ENCODE measurements at regions not wholly inside any gene's neighbourhood (a gene's known extent, or its start where the extent isn't known, plus 50 kb on each side); places are given as distances from the start of the nearest gene placed in this dataset.
A peak's percentile ranks its signal among the peaks of the same experiment; 100 is the strongest.

- DNase-seq (ENCODE audit: low spot score) = no peak
These were observed 520.2 kb downstream of the BRD1 start for GRCh38 chr22:49307481-49307830.

- no peak for DNase-seq (ENCODE audit: low spot score)
These were observed 520.8 kb downstream of the BRD1 start for GRCh38 chr22:49306632-49307480.

DNA sequence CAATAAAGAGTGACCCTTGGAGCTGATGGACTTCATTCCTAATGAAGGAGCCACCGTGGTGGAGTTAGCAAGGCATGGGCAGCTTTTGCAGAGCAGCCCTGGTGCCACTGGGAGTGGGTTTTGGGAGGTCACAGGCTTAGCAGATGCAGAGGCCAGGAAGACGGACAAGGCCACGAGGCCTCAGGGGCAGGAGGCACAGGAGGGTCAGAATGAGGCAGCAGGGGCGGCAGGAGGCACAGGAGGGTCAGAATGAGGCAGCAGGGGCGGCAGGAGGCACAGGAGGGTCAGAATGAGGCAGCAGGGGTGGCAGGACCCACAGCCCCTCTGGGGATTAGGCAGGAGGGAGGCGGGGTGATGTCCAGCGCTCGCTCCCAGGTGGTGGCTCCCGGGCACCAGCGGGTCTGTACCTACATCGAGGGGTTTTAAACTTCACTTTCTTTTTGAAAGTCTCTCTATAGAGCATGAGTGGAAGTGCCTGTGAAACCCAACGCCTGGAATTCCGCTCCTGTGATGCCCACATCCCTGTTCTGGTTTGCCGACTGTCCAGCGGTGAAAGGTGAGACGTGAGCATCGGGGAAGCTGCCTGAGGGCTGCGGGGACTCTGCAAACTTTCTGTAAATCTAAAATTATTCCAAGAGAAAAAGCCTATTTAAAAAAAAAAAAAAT lies 521.6 kb downstream of the BRD1 start:
- DNase-seq (ENCODE audit: low spot score) = no peak

DNA sequence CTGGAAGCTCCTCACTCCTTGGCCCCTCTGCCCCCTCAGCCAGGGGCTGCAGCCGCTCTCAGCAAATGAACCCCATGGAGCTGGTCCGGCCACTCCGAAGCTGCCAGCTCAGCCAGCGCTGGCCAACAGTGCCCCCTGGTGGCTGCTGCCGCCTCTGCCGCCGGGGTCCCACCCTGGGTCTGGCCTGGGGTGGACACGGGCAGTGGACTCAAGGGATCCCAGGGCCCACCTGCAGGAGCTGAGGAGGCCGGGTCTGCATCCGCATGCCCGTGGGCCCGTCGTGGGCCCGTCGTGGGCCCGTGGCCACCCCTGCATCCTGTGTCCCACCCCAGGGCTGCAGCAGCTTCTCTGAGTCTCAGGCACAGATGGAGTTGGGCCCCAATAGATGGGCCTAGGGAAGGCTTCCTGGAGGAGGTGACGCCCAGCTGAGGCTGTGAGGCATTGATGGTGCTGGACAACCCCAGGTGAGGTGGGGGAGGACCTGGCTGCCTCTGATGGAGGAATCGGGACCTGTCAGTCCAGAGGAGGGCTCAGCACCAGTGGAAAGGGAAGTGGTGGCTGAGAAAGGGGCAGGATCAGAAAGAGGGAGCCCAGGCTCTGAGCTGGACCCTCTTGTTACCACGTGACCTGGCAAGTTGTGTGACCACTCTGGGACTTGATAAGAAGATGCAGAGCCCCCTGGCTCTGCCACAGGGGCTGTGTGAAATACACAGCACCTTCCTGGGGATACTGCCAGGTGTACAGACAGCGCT lies 522.3 kb downstream of the BRD1 start:
- peak; percentile 42 for DNase-seq (ENCODE audit: low spot score)

GRCh38 chr22:49303781-49304461 lies 523.8 kb downstream of the BRD1 start:
- DNase-seq (ENCODE audit: low spot score) = no peak

- DNase-seq (ENCODE audit: low spot score) = no peak
These were observed 524.5 kb downstream of the BRD1 start for GRCh38 chr22:49303061-49303735.

- no peak for DNase-seq (ENCODE audit: low spot score)
These were observed 525.1 kb downstream of the BRD1 start for GRCh38 chr22:49302530-49302929.

DNA sequence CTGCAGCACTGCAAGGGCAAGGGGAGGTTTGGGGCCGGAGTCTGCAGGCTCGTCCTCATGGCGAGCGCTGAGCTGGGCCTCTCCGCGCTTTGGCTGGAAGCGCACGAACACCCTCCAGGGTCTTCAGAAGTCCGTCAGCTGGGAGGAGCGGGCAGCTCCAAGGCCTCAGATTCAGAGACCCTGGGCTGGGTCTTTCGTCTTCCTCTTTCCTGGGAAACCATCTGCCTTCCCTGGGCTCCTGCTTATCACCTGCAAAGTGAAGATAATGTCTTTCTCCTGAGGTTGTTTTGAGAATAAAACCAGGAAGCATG lies 525.6 kb downstream of the BRD1 start:
- no peak for DNase-seq (ENCODE audit: low spot score)

- no peak for DNase-seq (ENCODE audit: low spot score)
These were observed 526.1 kb downstream of the BRD1 start for GRCh38 chr22:49301398-49302149.

GRCh38 chr22:49300951-49301397 lies 526.7 kb downstream of the BRD1 start:
- DNase-seq (ENCODE audit: low spot score) = no peak

- no peak for DNase-seq (ENCODE audit: low spot score)
These were observed 527.4 kb downstream of the BRD1 start for GRCh38 chr22:49300241-49300640.

DNA sequence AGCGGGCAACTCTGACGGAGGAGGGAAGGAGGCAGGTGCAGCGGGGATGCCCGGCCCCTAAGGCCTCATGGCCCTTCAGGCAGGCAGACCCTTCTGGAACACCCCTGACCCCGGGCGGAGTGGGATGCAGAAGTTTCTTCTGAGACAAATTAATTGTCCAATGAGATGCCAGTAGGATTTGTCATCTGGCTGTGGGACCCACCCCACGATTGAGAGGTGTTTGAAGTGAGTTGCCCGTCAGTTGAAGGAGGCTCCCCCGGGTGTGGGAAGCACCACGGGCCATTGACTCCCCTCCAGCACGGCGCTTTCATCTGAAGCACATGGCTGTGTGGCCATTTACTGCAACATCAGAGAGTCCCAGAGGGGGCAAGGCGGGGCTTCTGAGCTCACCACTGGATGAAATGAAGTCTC lies 527.8 kb downstream of the BRD1 start:
- DNase-seq (ENCODE audit: low spot score) = no peak

DNA sequence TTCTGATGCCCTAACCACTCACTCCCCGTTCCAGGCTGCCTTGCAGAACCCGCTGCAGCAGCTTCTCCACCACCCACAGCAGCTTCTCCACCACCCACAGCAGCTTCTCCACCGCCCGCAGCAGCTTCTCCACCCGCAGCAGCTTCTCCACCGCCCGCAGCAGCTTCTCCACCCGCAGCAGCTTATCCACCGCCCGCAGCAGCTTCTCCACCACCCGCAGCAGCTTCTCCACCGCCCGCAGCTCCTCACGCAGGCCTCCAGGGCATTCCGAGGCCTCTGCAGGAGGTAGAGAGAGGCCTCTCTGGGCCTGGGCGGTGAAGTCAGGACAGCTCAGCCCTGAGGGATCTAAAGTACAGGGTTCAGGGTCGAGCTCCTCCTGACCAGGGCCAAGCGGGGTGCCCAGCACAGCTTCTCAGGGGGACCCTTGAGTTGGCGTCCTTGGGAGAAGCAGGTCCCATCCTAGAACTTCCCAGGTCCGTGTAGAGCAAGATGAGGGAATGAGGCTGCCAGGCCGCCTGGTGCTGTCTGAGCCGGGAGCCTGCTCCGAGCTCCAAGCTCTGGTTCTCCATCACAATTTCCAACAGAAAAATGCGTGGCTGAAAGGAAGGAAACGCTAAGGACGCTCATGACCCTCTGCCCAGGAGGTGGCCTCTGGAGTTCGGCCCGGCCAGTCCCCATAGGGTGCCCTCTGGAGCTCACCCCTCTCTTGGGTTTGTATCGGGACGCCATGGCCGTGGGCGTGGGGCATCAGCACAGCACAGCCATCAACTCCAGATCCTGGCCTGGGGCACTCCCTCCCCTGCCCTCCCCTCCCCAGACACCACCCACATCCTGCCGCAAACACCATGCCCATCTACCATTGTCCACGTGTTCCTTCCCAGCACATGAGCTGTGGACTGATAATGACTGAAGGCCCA lies 528.6 kb downstream of the BRD1 start:
- DNase-seq (ENCODE audit: low spot score) = no peak

DNA sequence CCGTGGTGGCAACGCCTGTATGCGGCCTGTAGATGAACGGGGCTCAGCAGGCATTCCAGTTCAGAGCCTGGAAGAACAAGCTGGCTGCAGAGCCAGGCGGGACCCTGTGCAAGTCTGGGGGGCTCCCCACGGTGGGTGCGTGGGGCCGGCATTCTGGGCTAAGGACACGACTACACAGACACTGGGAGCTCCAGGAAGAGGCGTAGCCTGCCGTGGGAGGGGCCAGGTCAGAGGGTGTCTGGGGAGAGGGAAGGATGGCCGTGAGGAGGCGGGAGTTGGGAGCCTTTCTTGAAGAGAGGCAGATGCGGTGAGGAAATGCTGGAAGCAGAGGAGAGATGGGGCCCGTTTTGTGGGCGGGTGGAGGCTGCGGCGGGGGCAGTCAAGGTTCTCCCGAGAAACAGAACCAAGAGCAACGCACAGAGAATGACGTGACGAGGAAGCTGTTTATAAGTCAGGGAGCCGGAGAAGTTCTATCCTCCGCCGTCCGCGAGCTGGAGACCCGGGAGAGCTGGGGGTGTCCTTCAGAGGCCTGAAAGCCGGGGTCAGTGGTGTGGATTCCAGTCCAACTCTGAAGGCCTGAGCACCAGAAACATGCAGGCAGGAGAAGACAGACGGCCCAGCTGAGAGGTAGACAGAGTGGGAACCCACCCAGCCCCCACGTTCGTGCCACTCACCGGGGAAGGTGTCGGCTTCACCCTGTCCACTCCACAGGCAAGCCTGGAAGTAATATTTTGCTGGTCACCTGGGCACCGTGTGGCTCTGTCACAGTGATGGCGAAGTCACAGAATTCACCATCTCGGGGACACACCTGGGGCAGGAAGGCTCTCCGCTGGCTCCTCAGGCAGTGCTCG lies 529.6 kb downstream of the BRD1 start:
- no peak for DNase-seq (ENCODE audit: low spot score)

- no peak for DNase-seq (ENCODE audit: low spot score)
These were observed 530.3 kb downstream of the BRD1 start for GRCh38 chr22:49297286-49297870.

GRCh38 chr22:49296561-49296960 lies 531.1 kb downstream of the BRD1 start:
- DNase-seq (ENCODE audit: low spot score) = no peak

DNA sequence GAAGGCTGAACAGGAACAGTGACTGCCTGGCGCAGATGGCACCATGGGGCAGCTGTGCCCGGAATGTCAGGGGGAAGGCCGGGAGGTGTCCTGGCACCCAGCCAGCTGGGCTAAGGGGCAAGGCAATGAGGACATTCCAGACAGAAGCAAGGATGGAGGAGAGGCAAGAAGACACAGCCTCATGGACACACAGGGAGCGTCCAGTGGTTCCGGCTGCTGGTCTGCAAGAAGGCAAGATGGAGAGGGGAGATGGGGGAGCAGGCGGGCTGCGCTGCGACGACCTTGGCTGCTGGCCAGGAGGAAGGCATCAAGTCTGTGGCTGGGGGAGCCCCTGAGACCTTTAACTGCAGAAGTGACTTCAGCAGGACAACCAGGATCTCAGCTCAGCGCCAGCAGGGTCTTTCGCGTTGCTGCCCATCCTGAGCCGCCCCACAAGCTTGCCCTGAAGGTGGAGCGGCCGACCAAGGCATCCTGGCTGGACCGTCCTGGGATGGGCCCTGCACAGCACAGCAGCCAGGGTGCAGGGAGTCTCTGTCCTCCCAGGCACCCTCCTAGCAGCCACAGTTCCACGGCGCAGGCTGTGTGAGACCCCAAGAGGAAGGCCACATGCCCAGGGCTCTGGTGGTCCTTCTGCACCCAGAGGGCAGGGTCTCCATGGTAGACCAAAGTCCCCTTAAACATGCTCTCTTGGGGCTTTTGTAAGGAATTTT lies 531.7 kb downstream of the BRD1 start:
- no peak for DNase-seq (ENCODE audit: low spot score)

- no peak for DNase-seq (ENCODE audit: low spot score)
These were observed 532.3 kb downstream of the BRD1 start for GRCh38 chr22:49295465-49295743.

Data from umbilical cord (tissue), 1 donor.